Panc1 (cell line): ENCODE measurements at regions not wholly inside any gene's neighbourhood (a gene's known extent, or its start where the extent isn't known, plus 50 kb on each side); places are given as distances from the start of the nearest gene placed in this dataset.

Experiments
- ATAC-seq: fragments of 200-7000 bp; cut with Tn5 transposase; 2 replicates; pipeline ENCODE4 v1.9.1; 2020; ENCODE audit warnings: mild to moderate bottlenecking, moderate library complexity
- BruUV-seq: library from RNA; stranded (reverse); fragments of 400-500 nt; replicated peaks from 2 replicates; lab custom pipeline; 2021; lab: Mats Ljungman, UMichigan
- CTCF ChIA-PET: fragments of 300-600 bp; sonication (Branson Sonifier 250); formaldehyde crosslinking; loops from one replicate; lab custom pipeline; 2022; ENCODE audit warnings: antibody characterized with exemption; lab: Charles Lee
- POLR2A ChIA-PET: fragments of 300-600 bp; sonication (Branson Sonifier 250); formaldehyde crosslinking; loops from one replicate; lab custom pipeline; 2022; ENCODE audit warnings: antibody characterized with exemption; lab: Charles Lee
- DNase-seq: peaks from one replicate; pipeline ENCODE4 v3.0.0-alpha.2; 2010; ENCODE audit warnings: low read depth, low spot score
- H3K27ac ChIP-seq: 2 replicates; pipeline ENCODE4 v1.5.1; 2011; ENCODE audit warnings: mild to moderate bottlenecking, low read length, inconsistent platforms
- H3K27me3 ChIP-seq: fragments of 200-500 bp; sonication (Bioruptor generic); 2 replicates; pipeline ENCODE4 v1.6.0; 2014; ENCODE audit warnings: low read length, inconsistent platforms; ENCODE audit not compliant: control insufficient read depth, insufficient read depth
- H3K36me3 ChIP-seq: fragments of 200-500 bp; sonication (Bioruptor generic); 2 replicates; pipeline ENCODE4 v1.5.1; 2014; ENCODE audit warnings: inconsistent platforms, mild to moderate bottlenecking, low read length, moderate library complexity; ENCODE audit not compliant: control insufficient read depth, insufficient read depth
- H3K4me1 ChIP-seq: 2 replicates; pipeline ENCODE4 v1.5.1; 2011; ENCODE audit warnings: inconsistent platforms, mild to moderate bottlenecking, low read length, moderate library complexity; ENCODE audit not compliant: control insufficient read depth, insufficient read depth
- H3K4me3 ChIP-seq, 2 experiments: 2 replicates each; pipeline ENCODE4 v1.5.1; 2011 to 2012; ENCODE audit warnings: low read depth in 2 of 2, low read length in 2 of 2, mild to moderate bottlenecking in 2 of 2, inconsistent platforms in 1 of 2, moderate library complexity in 1 of 2
- H3K9me3 ChIP-seq: fragments of 200-500 bp; sonication (Bioruptor generic); 2 replicates; pipeline ENCODE4 v1.5.1; 2014; ENCODE audit warnings: low read depth, mild to moderate bottlenecking, inconsistent platforms, low read length, moderate library complexity; ENCODE audit not compliant: control insufficient read depth, insufficient read depth
- POLR2AphosphoS5 ChIP-seq: IDR thresholded peaks from 2 replicates; pipeline ENCODE4 v1.6.1; 2012; ENCODE audit warnings: mild to moderate bottlenecking, low read depth, low read length, moderate library complexity
- SIN3A ChIP-seq: IDR thresholded peaks from 2 replicates; pipeline ENCODE4 v1.6.1; 2012; ENCODE audit warnings: low read depth, mild to moderate bottlenecking, low read length, moderate library complexity, borderline replicate concordance; ENCODE audit not compliant: insufficient read depth
- TCF7L2 ChIP-seq: IDR thresholded peaks from 2 replicates; pipeline ENCODE4 v1.6.1; 2011; ENCODE audit warnings: mild to moderate bottlenecking, low read depth, low read length, inconsistent platforms
- in situ Hi-C: cut with HindIII; loops from 2 replicates; pipeline ENCODE4 v1.10.0; 2016; ENCODE audit warnings: low sequenced_read_pairs, low pct_unique_long_range_greater_than_20kb
- intact Hi-C: fragments of 100-400 bp; cut with micrococcal nuclease; formaldehyde crosslinking; loops from one replicate; pipeline ENCODE4 v1.10.0; 2022; ENCODE audit not compliant: unreplicated experiment
- TF ChIP-seq, protein P1 (sequence below): fragments of 450-650 bp; IDR thresholded peaks from 2 replicates; pipeline ENCODE4 v1.5.1; 2017; ENCODE audit warnings: mild to moderate bottlenecking
- TF ChIP-seq, protein P2 (sequence below), 2 experiments: IDR thresholded peaks; 2 replicates each; pipeline ENCODE4 v1.6.1; 2011 to 2012; ENCODE audit warnings: low read depth in 2 of 2, control low read depth in 1 of 2, low read length in 1 of 2, mild to moderate bottlenecking in 1 of 2, moderate library complexity in 1 of 2; ENCODE audit not compliant: insufficient read depth in 1 of 2

DNA sequence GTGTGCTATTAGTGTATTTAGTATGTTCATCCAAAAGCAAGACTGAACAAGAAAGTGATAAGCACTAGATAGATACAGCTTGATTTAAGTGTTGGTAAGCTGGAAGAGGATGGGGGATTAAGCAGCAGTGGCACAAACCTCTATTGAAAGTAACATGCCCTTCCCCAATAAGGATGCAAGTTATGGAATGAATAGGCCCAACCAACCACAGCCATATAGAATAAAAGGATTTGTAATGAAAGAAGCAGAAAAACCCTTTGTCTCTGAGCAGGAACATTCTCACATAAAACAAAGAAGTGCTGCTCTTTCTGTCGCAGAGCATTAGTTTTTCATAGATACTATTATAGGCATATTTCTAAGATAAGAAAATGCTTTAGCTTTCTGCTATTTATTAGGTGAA is 310.7 kb downstream of the IPO8 start:
- Histone ChIP-seq H3K4me1 (no peaks in the 10 kb centered on the region), H3K36me3 (no peaks in the 10 kb centered on the region), H3K4me3 (no peak overlapping the region), H3K9me3 (no peaks in the 10 kb centered on the region), H3K27ac (no peak overlapping the region), H3K27me3 (no peaks in the 10 kb centered on the region)
- in situ Hi-C loops: no loop called here
- intact Hi-C loops: no loop called here
- ATAC-seq (no peak), DNase-seq (no peak)
- CTCF ChIA-PET: no interaction called here
- POLR2A ChIA-PET: no interaction called here
- no TSS peak for BruUV-seq
- no peak for TF ChIP-seq SIN3A
- TF ChIP-seq, protein P1, sequence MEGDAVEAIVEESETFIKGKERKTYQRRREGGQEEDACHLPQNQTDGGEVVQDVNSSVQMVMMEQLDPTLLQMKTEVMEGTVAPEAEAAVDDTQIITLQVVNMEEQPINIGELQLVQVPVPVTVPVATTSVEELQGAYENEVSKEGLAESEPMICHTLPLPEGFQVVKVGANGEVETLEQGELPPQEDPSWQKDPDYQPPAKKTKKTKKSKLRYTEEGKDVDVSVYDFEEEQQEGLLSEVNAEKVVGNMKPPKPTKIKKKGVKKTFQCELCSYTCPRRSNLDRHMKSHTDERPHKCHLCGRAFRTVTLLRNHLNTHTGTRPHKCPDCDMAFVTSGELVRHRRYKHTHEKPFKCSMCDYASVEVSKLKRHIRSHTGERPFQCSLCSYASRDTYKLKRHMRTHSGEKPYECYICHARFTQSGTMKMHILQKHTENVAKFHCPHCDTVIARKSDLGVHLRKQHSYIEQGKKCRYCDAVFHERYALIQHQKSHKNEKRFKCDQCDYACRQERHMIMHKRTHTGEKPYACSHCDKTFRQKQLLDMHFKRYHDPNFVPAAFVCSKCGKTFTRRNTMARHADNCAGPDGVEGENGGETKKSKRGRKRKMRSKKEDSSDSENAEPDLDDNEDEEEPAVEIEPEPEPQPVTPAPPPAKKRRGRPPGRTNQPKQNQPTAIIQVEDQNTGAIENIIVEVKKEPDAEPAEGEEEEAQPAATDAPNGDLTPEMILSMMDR: no peak
- TF ChIP-seq POLR2AphosphoS5: no peak
- TF ChIP-seq, protein P2, sequence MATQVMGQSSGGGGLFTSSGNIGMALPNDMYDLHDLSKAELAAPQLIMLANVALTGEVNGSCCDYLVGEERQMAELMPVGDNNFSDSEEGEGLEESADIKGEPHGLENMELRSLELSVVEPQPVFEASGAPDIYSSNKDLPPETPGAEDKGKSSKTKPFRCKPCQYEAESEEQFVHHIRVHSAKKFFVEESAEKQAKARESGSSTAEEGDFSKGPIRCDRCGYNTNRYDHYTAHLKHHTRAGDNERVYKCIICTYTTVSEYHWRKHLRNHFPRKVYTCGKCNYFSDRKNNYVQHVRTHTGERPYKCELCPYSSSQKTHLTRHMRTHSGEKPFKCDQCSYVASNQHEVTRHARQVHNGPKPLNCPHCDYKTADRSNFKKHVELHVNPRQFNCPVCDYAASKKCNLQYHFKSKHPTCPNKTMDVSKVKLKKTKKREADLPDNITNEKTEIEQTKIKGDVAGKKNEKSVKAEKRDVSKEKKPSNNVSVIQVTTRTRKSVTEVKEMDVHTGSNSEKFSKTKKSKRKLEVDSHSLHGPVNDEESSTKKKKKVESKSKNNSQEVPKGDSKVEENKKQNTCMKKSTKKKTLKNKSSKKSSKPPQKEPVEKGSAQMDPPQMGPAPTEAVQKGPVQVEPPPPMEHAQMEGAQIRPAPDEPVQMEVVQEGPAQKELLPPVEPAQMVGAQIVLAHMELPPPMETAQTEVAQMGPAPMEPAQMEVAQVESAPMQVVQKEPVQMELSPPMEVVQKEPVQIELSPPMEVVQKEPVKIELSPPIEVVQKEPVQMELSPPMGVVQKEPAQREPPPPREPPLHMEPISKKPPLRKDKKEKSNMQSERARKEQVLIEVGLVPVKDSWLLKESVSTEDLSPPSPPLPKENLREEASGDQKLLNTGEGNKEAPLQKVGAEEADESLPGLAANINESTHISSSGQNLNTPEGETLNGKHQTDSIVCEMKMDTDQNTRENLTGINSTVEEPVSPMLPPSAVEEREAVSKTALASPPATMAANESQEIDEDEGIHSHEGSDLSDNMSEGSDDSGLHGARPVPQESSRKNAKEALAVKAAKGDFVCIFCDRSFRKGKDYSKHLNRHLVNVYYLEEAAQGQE (IDR thresholded peaks at IDR 0.05; ENCODE audit: insufficient read depth in 1 of 2, low read depth in 2 of 2, low read length in 1 of 2): no peak
- TF ChIP-seq TCF7L2: no peak

DNA sequence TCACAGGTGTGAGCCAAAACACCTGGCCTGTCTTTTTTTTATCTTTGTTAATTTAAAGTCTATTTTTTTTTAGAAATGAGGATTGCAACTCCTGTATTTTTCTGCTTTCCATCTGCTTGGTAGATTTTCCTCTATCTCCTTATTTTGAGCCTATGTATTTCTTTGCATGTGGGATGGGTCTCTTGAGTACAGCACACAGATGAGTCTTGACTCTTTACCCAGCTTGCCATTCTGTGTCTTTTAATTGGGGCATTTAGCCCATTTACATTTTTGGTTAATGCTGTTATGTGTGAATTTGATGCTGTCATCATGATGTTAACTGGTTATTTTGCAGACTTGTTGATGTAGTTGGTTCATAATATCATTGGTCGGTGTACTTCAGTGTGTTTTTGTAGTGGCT is 317.4 kb downstream of the IPO8 start:
- BruUV-seq: no TSS peak
- in situ Hi-C loops: no loop called here

More for the DNA sequence above, 317.4 kb downstream of the IPO8 start:
- ChIA-PET POLR2A (no interaction called here), CTCF (no interaction called here)
- Histone ChIP-seq H3K4me3 (no peak overlapping the region), H3K9me3 (no peaks in the 10 kb centered on the region), H3K36me3 (no peaks in the 10 kb centered on the region), H3K27ac (no peak overlapping the region), H3K27me3 (no peaks in the 10 kb centered on the region), H3K4me1 (no peaks in the 10 kb centered on the region)
- ATAC-seq (no peak), DNase-seq (no peak)
- intact Hi-C loops: no loop called here
- TF ChIP-seq SIN3A: no peak
- TF ChIP-seq, protein P2 (IDR thresholded peaks at IDR 0.05; ENCODE audit: insufficient read depth in 1 of 2, low read depth in 2 of 2, low read length in 1 of 2): no peak
- TF ChIP-seq POLR2AphosphoS5: no peak
- TF ChIP-seq TCF7L2: no peak
- TF ChIP-seq, protein P1: no peak
